ENCODE measurements at regions not wholly inside any gene's neighbourhood (a gene's known extent, or its start where the extent isn't known, plus 50 kb on each side); places are given as distances from the start of the nearest gene placed in this dataset.
"Not testable (repeated sequence)": the region's sequence is repeated elsewhere in the genome, so short reads cannot be mapped to it uniquely, and the experiment has no call there.

- DNase-seq (ENCODE audit: low read depth, low spot score): peak; percentile 64
Observed at GRCh38 chr15:30755036-30755687, 129.2 kb downstream of the ARHGAP11B start.

- DNase-seq (ENCODE audit: low read depth, low spot score): not testable (repeated sequence)
Observed at GRCh38 chr15:30760633-30761032, 134.7 kb downstream of the ARHGAP11B start.

DNA sequence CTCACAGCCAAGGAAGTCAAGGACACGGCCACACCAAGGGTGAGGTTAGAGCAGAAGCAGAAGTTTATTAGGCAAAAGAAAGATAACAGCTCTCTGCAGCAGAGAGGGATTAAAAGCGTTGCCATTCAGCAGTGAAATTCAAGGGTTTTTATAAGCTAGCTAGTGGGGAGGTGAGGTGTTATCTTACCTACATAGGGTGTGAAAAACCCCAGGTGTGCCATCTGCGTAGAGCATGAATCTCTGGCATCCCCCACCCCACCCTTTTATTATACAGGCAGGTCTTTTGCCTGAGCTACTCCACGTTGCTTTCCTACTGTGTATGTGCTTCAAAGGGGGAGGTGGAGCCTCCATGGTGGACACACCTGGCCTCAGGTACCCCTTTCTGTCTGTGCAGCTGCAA lies 135.4 kb downstream of the ARHGAP11B start:
- DNase-seq (ENCODE audit: low read depth, low spot score): not testable (repeated sequence)

- not testable (repeated sequence) for DNase-seq (ENCODE audit: low read depth, low spot score)
Observed at GRCh38 chr15:30769390-30770124, 134.2 kb upstream of the FAN1 start.

DNA sequence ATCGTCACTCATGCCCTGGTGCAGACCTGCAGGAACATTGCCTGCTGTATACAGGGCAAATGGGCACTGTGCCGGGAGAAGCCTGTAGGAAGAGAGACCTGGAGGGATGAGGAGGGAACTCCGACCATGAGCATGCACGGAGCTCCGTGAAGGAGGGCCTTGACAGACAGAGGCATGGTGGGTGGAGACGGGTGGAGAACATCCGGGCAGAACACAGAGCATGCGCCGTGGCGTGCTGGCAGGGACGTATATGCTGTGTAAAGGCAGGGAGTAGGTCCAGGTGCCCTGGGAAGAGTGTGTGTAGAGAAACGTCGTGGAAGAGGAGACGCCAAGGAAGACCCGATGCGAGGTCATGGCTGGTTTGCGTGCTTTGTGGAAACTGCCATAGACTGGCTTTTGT lies 133.0 kb upstream of the FAN1 start:
- no peak for DNase-seq (ENCODE audit: low read depth, low spot score)

DNA sequence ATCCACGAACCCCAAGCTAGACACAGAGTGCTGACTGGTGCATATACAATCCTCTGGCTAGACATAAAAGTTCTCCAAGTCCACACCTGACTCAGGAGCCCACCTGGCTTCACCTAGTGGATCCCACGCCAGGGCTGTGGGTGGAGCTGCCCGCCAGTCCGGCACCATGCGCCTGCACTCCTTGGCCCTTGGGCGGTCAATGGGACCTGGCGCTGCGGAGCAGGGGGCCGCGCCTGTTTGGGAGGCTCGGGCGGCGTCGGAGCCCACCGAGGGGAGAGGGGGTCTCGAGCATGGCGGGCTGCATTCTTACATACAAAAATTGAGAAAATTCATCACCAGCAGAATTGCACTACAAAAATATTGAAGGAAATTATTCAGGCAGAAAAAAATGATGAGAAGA lies 120.7 kb upstream of the FAN1 start:
- no peak for DNase-seq (ENCODE audit: low read depth, low spot score)

- DNase-seq (ENCODE audit: low read depth, low spot score): no peak
Observed at GRCh38 chr15:30788595-30788994, 115.1 kb upstream of the FAN1 start.

DNA sequence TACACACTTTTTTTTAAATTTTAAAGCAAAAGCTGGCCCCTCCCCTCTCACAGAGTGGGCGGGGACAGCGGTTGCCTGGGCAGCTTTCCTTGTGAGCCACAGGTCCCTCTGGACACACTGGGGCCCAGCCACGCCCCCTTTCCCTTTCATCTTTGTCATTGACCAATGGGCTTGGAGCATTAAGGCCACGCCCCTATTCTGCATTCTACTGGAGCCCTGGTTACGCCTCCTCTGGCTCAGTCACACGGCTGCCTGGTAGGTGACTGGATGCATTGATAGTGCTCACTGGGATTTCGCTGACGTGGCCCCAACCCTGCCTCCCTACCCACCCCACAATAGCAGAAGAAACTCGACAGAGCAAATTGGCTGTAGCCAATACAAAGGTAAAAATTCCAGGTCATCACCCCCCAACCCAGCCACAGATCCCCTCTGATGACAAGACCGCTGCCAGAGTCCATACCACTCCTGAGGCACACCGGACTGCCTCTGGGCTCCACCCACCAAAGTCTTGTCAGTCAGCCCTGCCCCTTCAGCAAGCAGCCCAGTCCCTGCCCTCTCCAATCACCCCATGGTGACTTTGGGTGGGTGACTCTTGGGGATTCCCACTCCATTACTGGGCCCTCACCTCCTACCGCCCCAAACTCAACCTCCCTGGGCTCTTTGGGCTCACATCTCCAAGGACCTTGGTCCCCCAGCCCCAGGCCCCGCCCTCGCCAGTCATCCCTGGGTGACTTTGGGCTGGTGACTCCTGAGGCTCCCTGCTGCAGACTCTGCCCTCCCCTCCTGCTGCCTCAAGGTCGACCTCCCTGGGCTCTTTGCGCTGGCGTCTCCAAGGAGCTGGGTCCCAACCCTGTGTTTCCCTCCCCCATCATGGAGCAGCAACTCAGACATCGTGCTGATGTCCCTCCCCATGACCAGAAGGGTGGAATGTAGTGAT lies 112.2 kb upstream of the FAN1 start:
- DNase-seq (ENCODE audit: low read depth, low spot score): no peak

DNA sequence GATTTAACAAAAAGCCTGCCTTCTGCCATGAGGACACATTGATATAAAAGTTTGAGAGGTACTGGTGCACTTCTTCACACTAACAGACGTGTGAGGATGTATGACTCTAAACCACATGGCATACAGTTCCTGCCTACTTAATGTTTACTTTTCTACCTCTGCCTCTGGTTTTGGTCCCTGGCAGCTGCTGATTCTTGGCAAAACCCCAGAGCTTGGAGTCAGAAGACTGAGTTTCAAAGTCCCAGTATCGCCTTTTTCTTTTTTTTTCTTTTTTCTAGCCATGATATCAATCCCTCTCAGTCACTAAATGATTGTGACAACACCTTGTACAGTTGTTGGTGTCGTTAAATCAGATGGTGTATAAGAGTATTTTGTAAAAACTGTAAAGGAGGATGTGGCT lies 110.9 kb upstream of the FAN1 start:
- not testable (repeated sequence) for DNase-seq (ENCODE audit: low read depth, low spot score)

- DNase-seq (ENCODE audit: low read depth, low spot score): no peak
Observed at GRCh38 chr15:30794388-30794787, 109.3 kb upstream of the FAN1 start.

DNA sequence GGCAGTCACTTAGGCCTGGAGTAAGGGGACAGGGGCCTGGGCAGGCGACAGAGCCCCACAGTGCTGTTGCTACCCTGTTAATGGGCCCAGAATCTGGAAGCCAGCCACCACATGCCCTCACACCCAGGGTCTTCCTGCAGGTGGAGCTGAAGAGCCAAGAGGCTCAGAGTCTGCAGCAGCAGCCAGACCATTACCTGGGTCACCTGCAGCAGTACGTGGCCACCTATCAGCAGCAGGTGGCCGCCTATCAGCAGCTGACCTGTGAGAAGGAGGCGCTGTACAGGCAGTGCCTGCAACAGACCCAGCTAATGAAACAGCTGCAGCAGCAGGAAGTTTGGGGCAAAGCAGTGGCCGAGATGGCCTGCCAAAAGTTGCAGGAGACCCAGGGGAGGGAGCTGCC lies 104.2 kb upstream of the FAN1 start:
- DNase-seq (ENCODE audit: low read depth, low spot score): not testable (repeated sequence)

DNA sequence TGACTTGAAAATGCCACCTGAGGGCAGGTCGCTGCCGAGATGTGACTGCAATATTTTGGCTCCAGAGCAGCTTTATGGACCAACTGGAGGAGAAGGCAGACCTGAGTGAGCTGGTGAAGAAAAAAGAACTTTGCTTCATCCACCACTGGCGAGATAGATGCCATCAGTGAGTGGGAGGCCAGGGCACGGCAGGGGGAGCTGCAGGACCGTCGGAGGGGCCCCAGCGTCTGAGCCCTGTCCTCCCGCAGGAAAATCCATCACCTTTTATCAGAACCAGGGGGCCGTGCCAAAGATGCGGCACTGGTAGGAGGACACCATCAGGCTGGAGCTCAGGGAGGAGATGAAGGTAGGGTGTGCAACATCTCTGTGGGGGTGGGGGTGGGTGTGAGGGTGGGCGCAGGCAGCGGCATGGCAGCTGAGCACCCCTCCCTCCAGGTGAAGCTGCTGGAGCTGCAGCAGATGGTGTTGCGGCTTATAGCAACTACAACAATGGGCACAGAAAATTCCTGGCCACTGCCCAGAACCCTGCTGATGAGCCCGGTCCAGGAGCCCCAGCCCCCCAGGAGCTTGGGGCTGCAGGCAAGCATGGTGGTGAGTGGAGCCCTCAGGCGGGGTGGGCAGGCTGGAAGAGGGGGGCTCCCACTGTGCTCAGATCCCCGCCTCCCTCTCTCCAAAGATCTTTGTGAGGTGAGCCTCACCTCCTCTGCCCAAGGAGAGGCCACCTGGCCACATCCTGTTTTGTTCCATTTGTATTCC lies 102.4 kb upstream of the FAN1 start:
- not testable (repeated sequence) for DNase-seq (ENCODE audit: low read depth, low spot score)

GRCh38 chr15:30802001-30802400 lies 101.7 kb upstream of the FAN1 start:
- not testable (repeated sequence) for DNase-seq (ENCODE audit: low read depth, low spot score)

- not testable (repeated sequence) for DNase-seq (ENCODE audit: low read depth, low spot score)
Observed at GRCh38 chr15:30803703-30804102, 100.0 kb upstream of the FAN1 start.

GRCh38 chr15:30816430-30816829 lies 87.3 kb upstream of the FAN1 start:
- DNase-seq (ENCODE audit: low read depth, low spot score): no peak

DNA sequence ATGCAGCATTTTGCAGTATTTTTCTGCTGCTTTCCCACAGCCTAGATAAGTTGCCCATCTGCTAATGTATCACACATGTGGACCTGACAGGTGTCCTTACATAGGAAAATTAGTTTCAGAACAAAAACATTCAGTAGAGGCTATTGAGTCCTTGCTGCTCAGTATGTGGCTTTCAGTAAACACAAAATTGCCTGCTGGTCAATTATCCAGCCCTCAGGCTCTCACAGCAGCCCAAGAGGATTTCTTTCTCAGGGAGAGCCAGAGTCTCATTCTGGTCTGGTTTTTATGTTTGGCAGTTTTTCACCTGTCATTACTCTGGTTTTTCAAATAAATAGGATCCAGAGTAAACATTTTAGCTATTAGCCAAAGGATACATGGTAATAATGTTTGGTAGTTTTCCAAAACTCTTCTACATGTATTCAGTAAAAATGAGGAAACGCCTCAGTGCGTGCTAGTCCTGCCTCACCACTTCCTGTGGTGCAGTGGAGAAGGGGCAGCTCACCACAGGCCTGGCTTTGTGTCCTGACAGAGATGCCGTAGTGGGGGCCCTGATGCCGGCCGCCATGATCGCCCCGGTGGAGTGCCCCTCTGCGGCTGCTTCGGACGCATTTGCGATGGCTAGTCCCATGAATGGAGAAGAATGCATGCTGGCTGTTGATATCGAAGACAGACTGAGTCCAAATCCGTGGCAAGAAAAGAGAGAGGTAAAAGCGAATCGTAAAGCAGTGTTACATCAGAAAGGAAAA lies 80.5 kb upstream of the FAN1 start:
- DNase-seq (ENCODE audit: low read depth, low spot score): not testable (repeated sequence)

DNA sequence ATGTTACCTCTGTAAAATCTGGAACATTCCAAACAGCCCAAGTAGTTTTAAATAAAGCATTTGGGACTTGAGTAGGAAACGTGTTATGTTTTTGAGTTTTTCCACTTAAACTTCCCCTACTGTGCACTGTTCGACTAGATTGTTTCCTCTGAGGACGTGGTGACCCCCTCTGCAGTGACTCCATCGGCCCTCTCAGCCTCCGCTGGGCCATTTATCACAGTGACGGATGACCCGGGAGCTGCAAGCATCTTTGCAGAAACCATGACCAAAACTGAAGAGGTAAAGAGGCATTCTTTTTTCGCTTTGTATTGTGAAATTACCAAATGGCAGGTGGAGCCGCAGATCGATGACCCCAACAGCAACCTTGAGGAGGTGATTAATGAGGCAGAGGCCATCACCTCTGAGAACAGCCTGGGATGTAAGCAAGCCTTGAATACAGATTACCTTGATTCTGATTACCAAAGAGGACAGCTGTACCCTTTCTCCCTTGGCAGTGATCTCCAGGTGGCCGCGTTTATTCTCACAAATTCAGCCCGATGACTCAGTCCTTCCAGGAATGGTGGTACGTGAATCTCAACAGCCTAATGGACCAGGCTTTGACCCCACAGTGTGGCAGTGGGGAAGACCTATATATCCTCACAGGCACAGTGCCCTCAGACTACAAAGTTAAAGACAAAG lies 79.1 kb upstream of the FAN1 start:
- no peak for DNase-seq (ENCODE audit: low read depth, low spot score)

GRCh38 chr15:30827625-30828303 lies 76.0 kb upstream of the FAN1 start:
- no peak for DNase-seq (ENCODE audit: low read depth, low spot score)

DNA sequence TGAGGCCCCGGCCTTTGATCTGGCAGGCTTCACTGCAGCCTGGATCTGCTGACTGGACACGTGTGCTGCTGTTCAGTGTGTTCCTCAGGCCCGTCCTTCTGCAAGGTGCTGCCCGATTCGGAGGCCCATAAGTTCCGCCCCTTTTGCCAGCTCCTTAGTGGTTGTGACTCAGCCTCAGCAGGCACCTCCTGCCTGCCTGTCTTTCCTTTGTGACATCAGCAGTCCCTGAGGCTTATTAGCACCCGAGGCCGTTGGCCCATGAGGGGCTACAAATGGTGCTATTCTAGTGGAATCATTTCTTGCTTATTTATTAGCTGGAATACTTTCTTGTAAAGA lies 75.4 kb upstream of the FAN1 start:
- not testable (repeated sequence) for DNase-seq (ENCODE audit: low read depth, low spot score)

DNA sequence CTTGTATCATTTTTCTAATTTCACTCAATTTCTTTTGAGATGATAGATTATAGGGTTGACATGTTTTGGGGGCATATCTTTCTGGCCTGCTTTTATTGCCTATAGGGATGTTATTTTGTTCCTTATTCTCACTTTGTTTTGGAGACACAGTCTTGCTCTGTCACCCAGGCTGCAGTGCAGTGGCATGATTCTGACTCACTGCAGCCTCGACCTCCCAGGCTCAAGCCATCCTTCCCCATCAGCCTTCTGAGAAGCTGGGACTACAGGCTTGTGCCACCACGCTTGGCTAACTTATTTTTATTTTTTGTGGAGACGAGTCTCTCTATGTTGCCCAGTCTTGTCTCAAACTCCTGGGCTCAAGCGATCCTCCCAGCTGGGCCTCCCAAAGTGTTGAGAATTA lies 72.8 kb upstream of the FAN1 start:
- DNase-seq (ENCODE audit: low read depth, low spot score): no peak
